GM23338 (cell line): ENCODE measurements at regions not wholly inside any gene's neighbourhood (a gene's known extent, or its start where the extent isn't known, plus 50 kb on each side); places are given as distances from the start of the nearest gene placed in this dataset.

Experiments used
- ATAC-seq: fragments of 200-7000 bp; cut with Tn5 transposase; 3 replicates; pipeline ENCODE4 v1.9.1; 2020
- DNase-seq: peaks from one replicate; pipeline ENCODE4 v3.0.0-alpha.2; 2015; ENCODE audit warnings: low spot score
- H2AFZ ChIP-seq: fragments of 200-600 bp; sonication (generic); 2 replicates; pipeline ENCODE4 v1.8.0; 2016; ENCODE audit warnings: antibody characterized with exemption, mild to moderate bottlenecking, moderate library complexity
- H3F3A ChIP-seq: fragments of 200-600 bp; sonication (generic); replicated peaks from 2 replicates; pipeline ENCODE4 v1.8.0; 2017; ENCODE audit warnings: antibody characterized with exemption, mixed run types, low read depth
- H3K27ac ChIP-seq: fragments of 200-600 bp; sonication (generic); 2 replicates; pipeline ENCODE4 v1.6.1; 2016; ENCODE audit warnings: low read depth
- H3K27me3 ChIP-seq: fragments of 200-600 bp; sonication (generic); 2 replicates; pipeline ENCODE4 v1.8.0; 2016; ENCODE audit warnings: mild to moderate bottlenecking, mixed run types, moderate library complexity; ENCODE audit not compliant: insufficient read depth
- H3K36me3 ChIP-seq: fragments of 200-600 bp; sonication (generic); 2 replicates; pipeline ENCODE4 v1.8.0; 2016; ENCODE audit warnings: mild to moderate bottlenecking; ENCODE audit not compliant: insufficient read depth
- H3K4me1 ChIP-seq: fragments of 200-600 bp; sonication (generic); 2 replicates; pipeline ENCODE4 v1.8.0; 2016; ENCODE audit warnings: mild to moderate bottlenecking, moderate library complexity; ENCODE audit not compliant: insufficient read depth
- H3K4me2 ChIP-seq: fragments of 200-600 bp; sonication (generic); 2 replicates; pipeline ENCODE4 v1.7.1; 2017; ENCODE audit warnings: mixed run types
- H3K4me3 ChIP-seq: fragments of 200-600 bp; sonication (generic); 2 replicates; pipeline ENCODE4 v1.6.1; 2016; ENCODE audit warnings: mixed run types
- H3K79me2 ChIP-seq: fragments of 200-600 bp; sonication (generic); replicated peaks from 2 replicates; pipeline ENCODE4 v1.8.0; 2017; ENCODE audit warnings: mild to moderate bottlenecking; ENCODE audit not compliant: insufficient read depth
- H3K9me2 ChIP-seq: fragments of 200-600 bp; sonication (generic); 2 replicates; pipeline ENCODE4 v1.8.0; 2017; ENCODE audit not compliant: insufficient read depth
- H4K20me1 ChIP-seq: fragments of 200-600 bp; sonication (generic); replicated peaks from 2 replicates; pipeline ENCODE4 v1.8.0; 2017; ENCODE audit warnings: mild to moderate bottlenecking; ENCODE audit not compliant: insufficient read depth
- H3K27ac Mint-ChIP-seq: 2 replicates; pipeline ENCODE4 v1.8.0; 2020; ENCODE audit warnings: inconsistent platforms, mild to moderate bottlenecking, moderate library complexity, mixed read lengths
- H3K27me3 Mint-ChIP-seq: 3 replicates; pipeline ENCODE4 v1.8.0; 2022; ENCODE audit warnings: low read depth, mild to moderate bottlenecking, moderate library complexity, mixed read lengths, inconsistent platforms; ENCODE audit not compliant: insufficient read depth, poor library complexity
- H3K36me3 Mint-ChIP-seq: 3 replicates; pipeline ENCODE4 v1.8.0; 2021; ENCODE audit warnings: low read depth, mild to moderate bottlenecking, inconsistent platforms, moderate library complexity, mixed read lengths
- H3K4me1 Mint-ChIP-seq: 3 replicates; pipeline ENCODE4 v1.8.0; 2020; ENCODE audit warnings: mild to moderate bottlenecking, inconsistent platforms, mixed read lengths
- H3K4me3 Mint-ChIP-seq: 3 replicates; pipeline ENCODE4 v1.8.0; 2021; ENCODE audit warnings: moderate library complexity, mild to moderate bottlenecking, inconsistent platforms, mixed read lengths
- H3K9me3 Mint-ChIP-seq: 3 replicates; pipeline ENCODE4 v1.8.0; 2020; ENCODE audit warnings: moderate library complexity, mild to moderate bottlenecking, inconsistent platforms, mixed read lengths
- EZH2phosphoT487 ChIP-seq: fragments of 200-600 bp; sonication (generic); IDR thresholded peaks from one replicate; pipeline ENCODE4 v1.8.1; 2018; ENCODE audit warnings: antibody characterized with exemption; ENCODE audit not compliant: unreplicated experiment
- POLR2AphosphoS5 ChIP-seq: IDR thresholded peaks from 2 replicates; pipeline ENCODE4 v1.6.1; 2016; ENCODE audit warnings: antibody characterized with exemption, low read depth
- REST ChIP-seq: IDR thresholded peaks from one replicate; pipeline ENCODE4 v1.6.1; 2018; ENCODE audit warnings: antibody characterized with exemption; ENCODE audit not compliant: unreplicated experiment
- STAT1 ChIP-seq: IDR thresholded peaks from one replicate; pipeline ENCODE4 v1.6.1; 2016; ENCODE audit warnings: antibody characterized with exemption; ENCODE audit not compliant: unreplicated experiment
- ZNF331 ChIP-seq: fragments of 250-450 bp; sonication (Bioruptor Pico); IDR thresholded peaks from 2 replicates; pipeline ENCODE4 v1.5.0; 2020; ENCODE audit warnings: low read depth, mild to moderate bottlenecking, moderate library complexity
- ZNF462 ChIP-seq: fragments of 250-450 bp; sonication (Bioruptor Pico); IDR thresholded peaks from 2 replicates; pipeline ENCODE4 v1.5.0; 2020; ENCODE audit warnings: mild to moderate bottlenecking, moderate library complexity

GRCh38 chr6:76837564-76837963 is 625.7 kb downstream of the HTR1B start:
- Mint-ChIP-seq H3K4me1 (peaks cover 8% of the 10 kb centered on the region; the same call in 2 of the 3 replicates), H3K4me3 (no peak overlapping the region), H3K9me3 (no peaks in the 10 kb centered on the region), H3K27ac (no peak overlapping the region), H3K27me3 (no peaks in the 10 kb centered on the region), H3K36me3 (no peaks in the 10 kb centered on the region)
- Histone ChIP-seq H3K4me1 (peaks cover 7% of the 10 kb centered on the region; the same call in 1 of the 2 replicates), H2AFZ (no peak overlapping the region), H3K36me3 (no peaks in the 10 kb centered on the region), H4K20me1 (no peaks in the 10 kb centered on the region), H3K4me2 (no peak overlapping the region), H3K9me2 (no peaks in the 10 kb centered on the region), H3K27ac (no peak overlapping the region), H3K27me3 (no peaks in the 10 kb centered on the region), H3K79me2 (no peaks in the 10 kb centered on the region), H3F3A (no peaks in the 10 kb centered on the region), H3K4me3 (no peak overlapping the region)
- DNase-seq (no peak), ATAC-seq (no peak)
- TF ChIP-seq REST (no peak), ZNF331 (CRISPR knock-in tag) (no peak), EZH2phosphoT487 (no peak)

DNA sequence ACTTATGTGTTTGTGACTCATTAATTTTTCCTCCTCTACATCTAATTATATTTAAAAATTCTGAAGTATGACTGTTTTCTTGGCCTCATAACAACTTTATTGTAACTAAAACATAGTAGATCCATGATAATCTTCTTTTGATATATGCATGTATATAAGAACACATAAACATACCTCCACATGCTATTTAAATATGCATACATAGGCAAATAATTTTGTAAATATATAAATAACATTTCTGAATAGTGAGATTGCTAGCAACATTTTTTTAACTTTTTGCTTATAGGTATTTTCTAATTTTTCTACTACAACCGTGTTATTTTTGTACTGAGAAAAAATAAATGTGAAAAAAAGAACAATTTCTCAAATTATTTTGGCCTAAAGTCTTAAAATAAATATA is 627.6 kb downstream of the HTR1B start:
- no peak overlapping the region for H3K27ac ChIP-seq
- Mint-ChIP-seq H3K4me3 (no peak overlapping the region), H3K4me1 (peaks cover 8% of the 10 kb centered on the region; the same call in 2 of the 3 replicates), H3K27me3 (no peaks in the 10 kb centered on the region), H3K36me3 (no peaks in the 10 kb centered on the region), H3K27ac (no peak overlapping the region), H3K9me3 (no peaks in the 10 kb centered on the region)
- no peak for DNase-seq
- H3K36me3 ChIP-seq = no peaks in the 10 kb centered on the region
- no peaks in the 10 kb centered on the region for H3K27me3 ChIP-seq
- no peaks in the 10 kb centered on the region for H3F3A ChIP-seq
- H2AFZ ChIP-seq = no peak overlapping the region
- H3K4me1 ChIP-seq = peaks cover 7% of the 10 kb centered on the region; the same call in 1 of the 2 replicates
- H4K20me1 ChIP-seq = no peaks in the 10 kb centered on the region
- H3K79me2 ChIP-seq = no peaks in the 10 kb centered on the region
- no peaks in the 10 kb centered on the region for H3K9me2 ChIP-seq
- H3K4me3 ChIP-seq = no peak overlapping the region
- no peak for ATAC-seq
- TF ChIP-seq REST = no peak
- no peak for TF ChIP-seq POLR2AphosphoS5
- no peak for TF ChIP-seq ZNF462 (CRISPR knock-in tag)
- TF ChIP-seq STAT1 = no peak
- H3K4me2 ChIP-seq = no peak overlapping the region
